ENCODE measurements at regions not wholly inside any gene's neighbourhood (a gene's known extent, or its start where the extent isn't known, plus 50 kb on each side); places are given as distances from the start of the nearest gene placed in this dataset.

DNA sequence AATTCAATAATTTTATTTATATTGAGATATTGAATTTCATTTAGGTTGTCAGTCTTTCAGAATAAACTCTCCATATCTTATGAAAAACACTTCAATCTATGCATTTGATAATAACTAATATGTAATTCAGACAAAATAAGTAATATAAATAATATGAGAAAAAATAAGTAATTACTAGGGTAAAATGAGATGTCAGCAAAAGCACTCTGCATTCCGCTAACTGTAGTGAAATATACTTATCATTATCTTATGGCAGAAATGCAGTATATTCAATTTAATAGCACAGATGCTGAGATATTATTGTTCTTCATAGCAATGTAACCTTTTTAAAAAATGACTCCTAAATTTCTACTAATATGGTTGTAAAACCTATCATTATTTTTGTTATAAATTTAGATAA lies 606.2 kb upstream of the VRK2 start:
- TF ChIP-seq, protein P1, sequence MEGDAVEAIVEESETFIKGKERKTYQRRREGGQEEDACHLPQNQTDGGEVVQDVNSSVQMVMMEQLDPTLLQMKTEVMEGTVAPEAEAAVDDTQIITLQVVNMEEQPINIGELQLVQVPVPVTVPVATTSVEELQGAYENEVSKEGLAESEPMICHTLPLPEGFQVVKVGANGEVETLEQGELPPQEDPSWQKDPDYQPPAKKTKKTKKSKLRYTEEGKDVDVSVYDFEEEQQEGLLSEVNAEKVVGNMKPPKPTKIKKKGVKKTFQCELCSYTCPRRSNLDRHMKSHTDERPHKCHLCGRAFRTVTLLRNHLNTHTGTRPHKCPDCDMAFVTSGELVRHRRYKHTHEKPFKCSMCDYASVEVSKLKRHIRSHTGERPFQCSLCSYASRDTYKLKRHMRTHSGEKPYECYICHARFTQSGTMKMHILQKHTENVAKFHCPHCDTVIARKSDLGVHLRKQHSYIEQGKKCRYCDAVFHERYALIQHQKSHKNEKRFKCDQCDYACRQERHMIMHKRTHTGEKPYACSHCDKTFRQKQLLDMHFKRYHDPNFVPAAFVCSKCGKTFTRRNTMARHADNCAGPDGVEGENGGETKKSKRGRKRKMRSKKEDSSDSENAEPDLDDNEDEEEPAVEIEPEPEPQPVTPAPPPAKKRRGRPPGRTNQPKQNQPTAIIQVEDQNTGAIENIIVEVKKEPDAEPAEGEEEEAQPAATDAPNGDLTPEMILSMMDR (IDR thresholded peaks at IDR 0.05), result no peak
- intact Hi-C loops (cut with DNase I), result no loop called here
- DNase-seq (no peak), ATAC-seq (no peak)
- Histone ChIP-seq H3K4me1 (no peaks in the 10 kb centered on the region), H3K36me3 (ENCODE audit: insufficient read depth in 1 of 2, low read depth in 1 of 2) (no peaks in the 10 kb centered on the region), H3K27ac (no peak overlapping the region), H3K4me3 (no peak overlapping the region), H3K9me3 (no peaks in the 10 kb centered on the region), H3K27me3 (ENCODE audit: insufficient read depth in 3 of 3, low read length in 2 of 3) (no peaks in the 10 kb centered on the region)
- 92 to 100% (median 93%) methylated on average over 1 of the region's 1 CpG for WGBS, 3 donors

DNA sequence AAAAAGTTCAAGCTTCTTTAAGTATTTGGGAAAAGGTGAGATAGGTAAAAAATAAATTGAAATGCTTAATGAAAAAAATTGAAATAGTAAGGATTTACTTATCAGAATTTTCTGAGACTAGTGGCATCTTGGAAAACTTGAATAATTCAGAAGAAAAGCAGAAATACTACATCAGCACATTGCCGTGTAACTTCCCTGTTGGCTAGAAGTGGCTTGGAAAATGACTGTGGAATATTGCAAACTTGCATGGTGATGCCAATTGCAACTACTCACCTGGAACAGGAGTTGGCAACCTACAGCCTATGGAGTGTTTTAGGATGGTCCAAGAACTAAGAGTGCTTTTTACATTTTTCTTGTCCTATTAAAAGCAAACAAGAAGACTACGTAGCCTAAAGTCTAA lies 603.5 kb upstream of the VRK2 start:
- ATAC-seq (no peak), DNase-seq (no peak)
- TF ChIP-seq, protein P1 (IDR thresholded peaks at IDR 0.05), result no peak
- Histone ChIP-seq H3K9me3 (no peaks in the 10 kb centered on the region), H3K4me3 (no peak overlapping the region), H3K36me3 (ENCODE audit: insufficient read depth in 1 of 2, low read depth in 1 of 2) (no peaks in the 10 kb centered on the region), H3K27me3 (ENCODE audit: insufficient read depth in 3 of 3, low read length in 2 of 3) (no peaks in the 10 kb centered on the region), H3K27ac (no peak overlapping the region), H3K4me1 (no peaks in the 10 kb centered on the region)
- WGBS, 3 donors, result 59 to 81% (median 77%) methylated on average over 2 of the region's 2 CpGs
- intact Hi-C loops (cut with DNase I), result no loop called here

DNA sequence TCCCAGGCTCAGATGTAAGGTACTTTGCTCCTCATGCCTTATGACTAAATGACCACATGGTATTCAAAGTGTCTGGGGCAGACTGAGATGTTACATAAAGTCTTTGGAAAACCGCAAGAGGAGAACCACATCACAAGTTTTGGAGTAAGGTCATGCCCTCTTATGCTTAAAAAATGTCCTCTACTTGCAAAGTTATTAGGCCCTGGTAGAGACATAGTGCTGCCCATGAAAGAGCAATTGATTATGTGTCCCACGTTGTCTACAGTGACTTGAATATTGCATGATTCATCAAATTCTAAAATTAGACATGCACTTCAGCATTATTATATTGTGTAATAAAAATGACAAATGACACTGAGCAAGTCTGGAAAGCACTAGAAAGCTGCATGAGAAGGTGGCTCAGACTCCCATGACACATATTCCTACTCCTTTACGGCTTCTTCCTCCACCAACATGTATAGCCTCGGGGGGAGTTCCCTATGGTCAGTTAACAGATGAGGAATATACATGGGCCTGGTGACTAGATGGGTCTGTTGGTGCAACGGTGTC lies 602.6 kb upstream of the VRK2 start:
- H3K4me3 ChIP-seq, result no peak overlapping the region
- H3K36me3 ChIP-seq (ENCODE audit: insufficient read depth in 1 of 2, low read depth in 1 of 2), result no peaks in the 10 kb centered on the region
- no peaks in the 10 kb centered on the region for H3K27me3 ChIP-seq (ENCODE audit: insufficient read depth in 3 of 3, low read length in 2 of 3)
- ATAC-seq (peak in 2 of 4 donors; percentile 32 to 40), DNase-seq (no peak)
- TF ChIP-seq, protein P1 (IDR thresholded peaks at IDR 0.05), result no peak
- intact Hi-C loops (cut with DNase I), result no loop called here
- H3K4me1 ChIP-seq, result no peaks in the 10 kb centered on the region
- 60 to 62% (median 62%) methylated on average over 5 of the region's 5 CpGs for WGBS, 3 donors
- no peaks in the 10 kb centered on the region for H3K9me3 ChIP-seq
- H3K27ac ChIP-seq, result no peak overlapping the region

DNA sequence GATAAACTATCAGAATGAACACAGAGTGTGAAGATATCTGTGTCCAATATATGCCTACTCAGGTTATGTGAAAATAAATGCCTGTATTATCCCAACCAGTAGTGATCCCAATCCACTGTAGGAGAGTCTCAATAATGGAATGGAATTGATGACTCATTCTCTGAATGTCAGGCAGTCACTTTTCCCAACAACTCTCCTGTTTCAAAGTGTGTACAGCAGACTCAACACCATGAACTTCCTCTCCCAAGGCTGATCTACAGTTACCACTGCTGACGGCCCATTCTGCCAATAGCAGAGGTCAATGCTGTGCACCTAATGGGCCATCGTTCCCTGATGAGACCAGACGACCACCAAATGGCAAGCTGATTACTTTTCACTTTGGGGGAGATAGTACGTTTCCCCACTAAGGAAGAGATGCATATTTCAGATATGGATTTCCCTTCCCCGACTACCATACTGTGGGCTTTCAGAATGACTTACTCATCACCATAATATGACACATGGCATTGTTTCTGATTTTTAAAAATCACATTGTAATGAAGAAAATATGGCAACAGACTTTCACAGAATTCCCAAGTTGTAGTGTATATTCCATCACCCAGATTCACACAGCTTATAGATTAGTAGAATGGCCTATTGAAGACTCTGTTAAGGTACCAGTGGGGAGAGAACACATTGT lies 601.7 kb upstream of the VRK2 start:
- TF ChIP-seq, protein P1 (IDR thresholded peaks at IDR 0.05), result no peak
- Histone ChIP-seq H3K4me1 (no peaks in the 10 kb centered on the region), H3K9me3 (no peaks in the 10 kb centered on the region), H3K4me3 (no peak overlapping the region), H3K27me3 (ENCODE audit: insufficient read depth in 3 of 3, low read length in 2 of 3) (no peaks in the 10 kb centered on the region), H3K36me3 (ENCODE audit: insufficient read depth in 1 of 2, low read depth in 1 of 2) (no peaks in the 10 kb centered on the region), H3K27ac (no peak overlapping the region)
- no peak for DNase-seq
- 78 to 84% (median 82%) methylated on average over 5 of the region's 5 CpGs for WGBS, 3 donors
- intact Hi-C loops (cut with DNase I), result no loop called here
- ATAC-seq, result no peak

DNA sequence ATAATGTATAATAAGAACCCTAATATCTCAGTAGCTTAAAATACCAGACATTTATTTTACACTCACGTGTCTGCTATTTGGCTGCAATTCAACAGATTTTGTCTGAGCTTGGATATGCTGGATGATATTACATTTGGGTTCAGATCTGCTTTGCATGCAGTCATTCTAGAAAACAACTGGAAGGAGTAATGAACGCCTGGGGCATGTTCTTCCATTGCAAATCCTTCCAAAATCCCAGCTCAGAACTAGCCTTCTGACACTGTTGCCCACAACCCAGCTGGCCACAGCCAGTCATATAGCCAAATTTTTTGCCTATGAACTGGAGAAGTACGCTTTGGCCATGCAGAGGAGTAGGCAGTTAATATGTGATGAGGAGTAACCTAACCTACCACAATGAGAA lies 597.8 kb upstream of the VRK2 start:
- ATAC-seq, result no peak
- DNase-seq, result no peak
- TF ChIP-seq, protein P1 (IDR thresholded peaks at IDR 0.05), result no peak
- Histone ChIP-seq H3K9me3 (no peaks in the 10 kb centered on the region), H3K36me3 (ENCODE audit: insufficient read depth in 1 of 2, low read depth in 1 of 2) (no peaks in the 10 kb centered on the region), H3K27me3 (ENCODE audit: insufficient read depth in 3 of 3, low read length in 2 of 3) (no peaks in the 10 kb centered on the region), H3K4me3 (no peak overlapping the region), H3K4me1 (no peaks in the 10 kb centered on the region), H3K27ac (no peak overlapping the region)
- intact Hi-C loops (cut with DNase I), result no loop called here
- 13 to 27% (median 20%) methylated on average over 3 of the region's 3 CpGs for WGBS, 3 donors
